GM12872 (cell line): ENCODE measurements at regions not wholly inside any gene's neighbourhood (a gene's known extent, or its start where the extent isn't known, plus 50 kb on each side); places are given as distances from the start of the nearest gene placed in this dataset.

Experiments
- TF ChIP-seq, protein P1 (sequence below): IDR thresholded peaks from 3 replicates; pipeline ENCODE4 v1.5.1; 2011; ENCODE audit warnings: low read depth, mild to moderate bottlenecking, low read length, moderate library complexity; ENCODE audit not compliant: insufficient read depth

DNA sequence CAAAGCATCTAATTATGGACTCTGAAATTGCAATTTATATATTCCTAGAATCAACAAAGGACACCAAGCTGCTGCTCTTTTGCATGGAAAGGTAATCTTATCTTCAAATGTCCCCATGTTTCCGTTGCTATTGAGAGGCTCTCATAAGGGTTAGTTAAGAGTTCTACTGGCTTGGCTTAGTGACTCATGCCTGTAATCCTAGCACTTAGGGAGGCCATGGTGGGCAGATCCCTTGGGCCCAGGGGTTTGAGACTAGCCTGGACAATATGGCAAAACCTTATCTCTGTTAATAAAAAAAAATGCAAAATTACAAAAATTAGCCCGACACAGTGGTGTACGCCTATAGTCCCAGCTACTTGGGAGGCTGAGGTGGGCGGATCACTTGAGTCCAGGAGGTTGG is 93.4 kb upstream of the RAPGEF2 start:
- TF ChIP-seq, protein P1, sequence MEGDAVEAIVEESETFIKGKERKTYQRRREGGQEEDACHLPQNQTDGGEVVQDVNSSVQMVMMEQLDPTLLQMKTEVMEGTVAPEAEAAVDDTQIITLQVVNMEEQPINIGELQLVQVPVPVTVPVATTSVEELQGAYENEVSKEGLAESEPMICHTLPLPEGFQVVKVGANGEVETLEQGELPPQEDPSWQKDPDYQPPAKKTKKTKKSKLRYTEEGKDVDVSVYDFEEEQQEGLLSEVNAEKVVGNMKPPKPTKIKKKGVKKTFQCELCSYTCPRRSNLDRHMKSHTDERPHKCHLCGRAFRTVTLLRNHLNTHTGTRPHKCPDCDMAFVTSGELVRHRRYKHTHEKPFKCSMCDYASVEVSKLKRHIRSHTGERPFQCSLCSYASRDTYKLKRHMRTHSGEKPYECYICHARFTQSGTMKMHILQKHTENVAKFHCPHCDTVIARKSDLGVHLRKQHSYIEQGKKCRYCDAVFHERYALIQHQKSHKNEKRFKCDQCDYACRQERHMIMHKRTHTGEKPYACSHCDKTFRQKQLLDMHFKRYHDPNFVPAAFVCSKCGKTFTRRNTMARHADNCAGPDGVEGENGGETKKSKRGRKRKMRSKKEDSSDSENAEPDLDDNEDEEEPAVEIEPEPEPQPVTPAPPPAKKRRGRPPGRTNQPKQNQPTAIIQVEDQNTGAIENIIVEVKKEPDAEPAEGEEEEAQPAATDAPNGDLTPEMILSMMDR = no peak

DNA sequence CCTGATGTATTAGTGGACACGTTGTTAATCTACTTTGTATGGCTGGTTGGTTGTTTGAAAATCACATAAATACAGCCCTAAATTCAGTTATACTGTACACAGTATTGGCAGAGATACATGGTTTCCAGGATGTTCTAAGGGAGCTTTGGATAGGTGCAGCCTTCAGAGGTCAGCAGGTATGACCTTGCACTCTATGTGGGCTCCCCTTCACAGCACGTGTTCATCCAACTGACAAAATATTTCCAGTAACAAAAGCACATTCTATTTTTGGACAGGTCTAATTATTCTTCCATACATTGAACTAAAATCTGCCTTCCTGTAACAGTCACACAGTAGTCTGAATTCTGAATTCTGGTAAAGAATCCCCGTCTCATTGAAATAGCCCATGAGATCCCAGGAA is 92.8 kb upstream of the RAPGEF2 start:
- TF ChIP-seq, protein P1 = no peak

DNA sequence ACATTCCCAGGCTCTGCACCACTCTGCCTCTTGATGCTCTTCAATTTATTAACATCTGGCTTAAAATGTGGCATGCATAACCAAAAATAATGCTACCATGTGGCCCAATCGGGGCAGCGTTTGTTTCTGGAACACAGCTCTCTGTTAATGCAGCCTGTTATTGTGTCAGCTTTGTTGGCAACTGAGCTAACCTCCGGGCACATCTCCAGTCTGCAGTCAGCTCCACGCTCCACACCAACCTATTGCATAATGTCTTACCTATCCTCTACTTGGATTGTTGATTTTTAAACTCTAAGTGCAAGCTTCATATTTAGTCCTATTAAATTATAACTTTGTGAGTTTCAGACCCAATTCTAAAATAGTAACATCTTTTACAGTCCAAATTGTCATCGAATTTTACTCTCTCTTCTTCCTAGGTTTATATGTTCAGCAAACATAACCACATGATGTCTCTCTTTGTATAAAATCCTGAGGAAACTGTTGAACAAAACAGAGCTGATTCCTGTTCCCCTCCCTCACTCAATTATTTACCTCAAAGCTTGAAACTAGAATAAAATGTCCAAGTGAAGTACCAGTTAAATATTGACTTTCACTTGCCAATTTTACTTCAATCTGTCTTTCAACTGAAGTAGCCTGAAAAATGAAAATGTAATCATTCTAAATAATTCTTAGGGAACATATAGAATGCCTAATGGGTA is 92.2 kb upstream of the RAPGEF2 start:
- TF ChIP-seq, protein P1 = no peak

DNA sequence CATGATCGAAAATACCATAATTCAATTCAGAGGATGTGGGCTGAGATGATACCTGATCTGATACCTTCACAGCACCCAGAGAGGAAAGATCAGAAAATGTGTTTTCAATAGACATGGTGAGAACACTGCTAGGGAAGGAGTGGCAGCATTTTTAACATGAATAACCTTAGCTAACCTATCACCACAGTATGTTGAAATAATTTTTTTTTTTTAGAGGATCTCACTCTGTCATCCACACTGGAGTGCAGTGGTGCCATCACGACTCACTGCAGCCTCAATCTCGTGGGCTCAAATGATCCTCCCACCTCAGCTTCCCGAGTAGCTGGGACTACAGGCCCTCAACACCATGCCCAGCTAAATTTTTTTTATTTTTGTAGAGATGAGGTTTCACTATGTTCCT is 90.5 kb upstream of the RAPGEF2 start:
- TF ChIP-seq, protein P1 = no peak

DNA sequence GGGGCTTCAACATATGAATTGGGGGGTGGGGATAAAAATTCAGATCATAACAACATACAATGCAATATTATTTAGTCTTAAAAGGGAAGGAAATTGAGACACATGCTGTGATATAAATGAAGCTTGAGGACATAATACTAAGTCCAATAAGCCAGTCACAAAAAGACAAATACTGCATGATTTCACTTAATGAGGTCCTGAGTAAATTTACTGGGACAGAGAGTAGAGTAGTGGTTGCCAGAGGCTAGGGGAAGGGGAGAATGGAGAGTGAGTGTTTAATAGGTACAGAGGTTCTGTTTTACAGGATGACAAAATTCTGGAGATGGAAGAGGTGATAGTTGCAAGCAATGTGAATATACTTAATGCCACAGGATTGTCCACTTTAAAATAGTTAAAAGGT is 89.2 kb upstream of the RAPGEF2 start:
- TF ChIP-seq, protein P1 = no peak

DNA sequence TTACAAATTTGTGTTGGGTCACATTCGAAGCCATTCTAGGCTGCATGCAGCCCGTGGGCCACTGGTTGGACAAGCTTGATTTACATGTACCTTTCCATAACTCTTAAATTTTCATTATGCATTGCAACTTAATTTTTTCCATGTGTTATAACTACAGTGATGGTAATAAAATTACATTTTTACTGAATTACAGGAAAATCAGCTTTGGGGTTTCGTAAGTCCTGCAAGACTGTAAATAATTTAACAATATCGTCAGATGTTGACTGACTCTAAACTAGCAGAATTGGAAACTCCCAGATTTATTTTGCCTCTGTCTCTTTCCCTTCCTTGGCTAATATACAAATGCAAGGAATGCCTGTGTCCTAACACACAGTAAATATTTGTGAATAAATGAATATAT is 88.0 kb upstream of the RAPGEF2 start:
- TF ChIP-seq, protein P1 = no peak

DNA sequence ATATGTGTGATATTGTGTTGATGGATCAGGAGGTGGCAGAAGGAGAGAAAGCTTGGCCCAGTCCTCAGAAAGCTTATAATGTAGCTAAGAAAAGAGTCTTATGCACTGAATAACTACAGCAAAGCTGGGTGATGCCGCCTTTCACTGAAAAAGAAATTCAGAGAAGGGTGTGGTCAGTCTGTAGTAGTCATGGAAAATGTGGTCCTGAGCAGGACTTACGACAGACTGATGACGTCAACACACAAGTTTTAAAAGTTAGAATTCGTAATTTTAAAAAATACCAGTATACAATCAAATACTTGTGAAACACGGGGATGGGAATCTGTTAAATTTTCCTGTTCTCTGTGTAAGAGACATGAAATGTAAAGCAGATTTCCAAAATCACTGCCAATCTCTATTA is 87.0 kb upstream of the RAPGEF2 start:
- TF ChIP-seq, protein P1 = no peak
